SK-N-MC (cell line): ENCODE measurements at regions not wholly inside any gene's neighbourhood (a gene's known extent, or its start where the extent isn't known, plus 50 kb on each side); places are given as distances from the start of the nearest gene placed in this dataset.

Source experiments
- EZH2 ChIP-seq: fragments of 200-600 bp; sonication (generic); IDR thresholded peaks from one replicate; pipeline ENCODE4 v1.6.1; 2017; ENCODE audit warnings: antibody characterized with exemption
- POLR2AphosphoS5 ChIP-seq: IDR thresholded peaks from 2 replicates; pipeline ENCODE4 v1.6.1; 2012; ENCODE audit warnings: mild to moderate bottlenecking, low read depth, low read length, borderline replicate concordance

- TF ChIP-seq POLR2AphosphoS5 (no peak), EZH2 (no peak)
Observed at GRCh38 chr5:92944903-92945604, 636.0 kb downstream of the NR2F1-AS1 start.
